ENCODE measurements at regions not wholly inside any gene's neighbourhood (a gene's known extent, or its start where the extent isn't known, plus 50 kb on each side); places are given as distances from the start of the nearest gene placed in this dataset.
A peak's percentile ranks its signal among the peaks of the same experiment; 100 is the strongest.

DNA sequence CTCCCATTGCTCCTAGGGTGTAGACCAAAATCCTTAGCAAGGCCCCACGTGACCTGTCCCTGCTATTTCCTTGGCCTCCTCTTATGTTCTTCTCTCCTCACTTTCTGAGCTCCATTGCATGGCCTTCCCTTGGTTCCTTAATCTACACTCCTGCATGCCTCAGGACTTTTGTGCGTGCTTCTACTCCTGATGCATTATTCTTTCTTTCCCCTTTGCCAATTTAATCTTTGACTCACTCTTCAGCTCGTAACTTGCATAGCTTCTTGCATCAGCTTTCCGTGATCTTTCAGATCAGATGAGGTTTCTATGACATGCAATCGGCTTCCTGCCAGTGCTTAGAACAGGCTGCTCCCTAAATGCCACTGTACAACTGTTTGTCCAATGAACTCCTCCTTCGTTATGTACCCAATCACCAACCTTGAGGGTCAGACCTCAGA, 261.6 kb upstream of the CADM1 start:
- ATAC-seq (ENCODE audit: low FRiP score in 2 of 2) (no peak), DNase-seq (no peak)
- Histone ChIP-seq H3K4me1 (no peaks in the 10 kb centered on the region), H3K9me3 (no peaks in the 10 kb centered on the region), H3K4me3 (no peak overlapping the region), H3K36me3 (no peaks in the 10 kb centered on the region), H3K27ac (no peak overlapping the region), H3K27me3 (no peaks in the 10 kb centered on the region)
- 73 to 83% methylated on average over 6 of the region's 6 CpGs for WGBS, 2 donors
- TF ChIP-seq, protein P1, sequence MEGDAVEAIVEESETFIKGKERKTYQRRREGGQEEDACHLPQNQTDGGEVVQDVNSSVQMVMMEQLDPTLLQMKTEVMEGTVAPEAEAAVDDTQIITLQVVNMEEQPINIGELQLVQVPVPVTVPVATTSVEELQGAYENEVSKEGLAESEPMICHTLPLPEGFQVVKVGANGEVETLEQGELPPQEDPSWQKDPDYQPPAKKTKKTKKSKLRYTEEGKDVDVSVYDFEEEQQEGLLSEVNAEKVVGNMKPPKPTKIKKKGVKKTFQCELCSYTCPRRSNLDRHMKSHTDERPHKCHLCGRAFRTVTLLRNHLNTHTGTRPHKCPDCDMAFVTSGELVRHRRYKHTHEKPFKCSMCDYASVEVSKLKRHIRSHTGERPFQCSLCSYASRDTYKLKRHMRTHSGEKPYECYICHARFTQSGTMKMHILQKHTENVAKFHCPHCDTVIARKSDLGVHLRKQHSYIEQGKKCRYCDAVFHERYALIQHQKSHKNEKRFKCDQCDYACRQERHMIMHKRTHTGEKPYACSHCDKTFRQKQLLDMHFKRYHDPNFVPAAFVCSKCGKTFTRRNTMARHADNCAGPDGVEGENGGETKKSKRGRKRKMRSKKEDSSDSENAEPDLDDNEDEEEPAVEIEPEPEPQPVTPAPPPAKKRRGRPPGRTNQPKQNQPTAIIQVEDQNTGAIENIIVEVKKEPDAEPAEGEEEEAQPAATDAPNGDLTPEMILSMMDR (IDR thresholded peaks at IDR 0.05): no peak
- no peak for TF ChIP-seq POLR2A (IDR thresholded peaks at IDR 0.05)
- no peak for TF ChIP-seq POLR2AphosphoS5 (IDR thresholded peaks at IDR 0.05)
- no peak for TF ChIP-seq EP300 (IDR thresholded peaks at IDR 0.05)

DNA sequence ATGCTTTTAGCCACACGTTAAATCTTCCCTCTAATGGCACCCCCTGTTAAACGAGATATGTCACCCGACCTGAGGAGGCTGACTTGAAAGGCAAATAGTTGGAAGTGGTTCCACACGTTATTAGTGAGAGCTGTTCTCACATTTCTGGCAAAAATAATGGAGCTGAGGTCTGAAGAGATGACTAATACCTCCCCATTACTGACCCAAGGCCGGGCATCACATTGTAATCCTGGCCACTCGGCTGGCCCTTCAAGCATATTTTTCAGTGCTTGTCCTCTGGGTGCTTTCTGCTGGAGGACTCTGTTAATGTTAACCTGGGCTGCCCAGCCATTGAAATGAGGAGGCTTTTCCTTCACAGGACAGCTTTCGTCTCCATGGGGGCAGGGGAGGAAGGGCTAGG, 260.0 kb upstream of the CADM1 start:
- Histone ChIP-seq H3K4me1 (peaks cover 0 to 13% (median 10%) of the 10 kb centered on the region in 4 donors), H3K36me3 (no peaks in the 10 kb centered on the region), H3K9me3 (no peaks in the 10 kb centered on the region), H3K27me3 (peaks cover 0 to 12% (median 6%) of the 10 kb centered on the region in 4 donors), H3K4me3 (no peak overlapping the region), H3K27ac (no peak overlapping the region)
- no peak for DNase-seq
- 54 to 57% methylated on average over 7 of the region's 7 CpGs for WGBS, 2 donors
- TF ChIP-seq, protein P1 (IDR thresholded peaks at IDR 0.05): no peak
- TF ChIP-seq POLR2AphosphoS5 (IDR thresholded peaks at IDR 0.05): no peak
- no peak for TF ChIP-seq POLR2A (IDR thresholded peaks at IDR 0.05)
- TF ChIP-seq EP300 (IDR thresholded peaks at IDR 0.05): no peak
- ATAC-seq (ENCODE audit: low FRiP score in 2 of 2): no peak

DNA sequence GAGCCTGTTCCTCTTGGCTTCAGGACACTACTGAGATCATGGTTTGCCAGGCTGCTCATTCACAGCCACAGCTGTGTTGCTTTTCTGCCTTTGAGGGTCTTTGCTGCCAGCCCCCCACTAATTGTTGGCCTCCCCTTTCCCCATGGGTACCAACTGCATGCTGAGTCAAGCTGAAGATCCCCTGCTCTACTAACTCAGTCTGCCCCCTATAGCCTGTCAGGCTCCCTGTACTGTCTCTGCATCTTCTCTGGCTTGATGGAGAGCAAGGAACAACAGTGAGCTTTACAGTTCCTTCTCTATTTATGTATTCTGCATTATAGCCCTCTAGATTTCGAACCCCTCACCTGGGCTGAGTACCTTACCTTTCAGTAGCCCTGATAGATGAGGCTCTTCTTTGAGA, 257.6 kb upstream of the CADM1 start:
- 89 to 90% methylated on average over 1 of the region's 1 CpG for WGBS, 2 donors
- H3K36me3 ChIP-seq: no peaks in the 10 kb centered on the region
- no peaks in the 10 kb centered on the region for H3K9me3 ChIP-seq
- no peak overlapping the region for H3K27ac ChIP-seq
- ATAC-seq (ENCODE audit: low FRiP score in 2 of 2) (no peak), DNase-seq (no peak)
- H3K4me3 ChIP-seq: no peak overlapping the region
- H3K4me1 ChIP-seq: peaks cover 0 to 13% (median 10%) of the 10 kb centered on the region in 4 donors
- TF ChIP-seq POLR2AphosphoS5 (IDR thresholded peaks at IDR 0.05) (no peak), POLR2A (IDR thresholded peaks at IDR 0.05) (no peak), EP300 (IDR thresholded peaks at IDR 0.05) (no peak)
- TF ChIP-seq, protein P1 (IDR thresholded peaks at IDR 0.05): no peak
- H3K27me3 ChIP-seq: peaks cover 0 to 13% (median 6%) of the 10 kb centered on the region in 4 donors

DNA sequence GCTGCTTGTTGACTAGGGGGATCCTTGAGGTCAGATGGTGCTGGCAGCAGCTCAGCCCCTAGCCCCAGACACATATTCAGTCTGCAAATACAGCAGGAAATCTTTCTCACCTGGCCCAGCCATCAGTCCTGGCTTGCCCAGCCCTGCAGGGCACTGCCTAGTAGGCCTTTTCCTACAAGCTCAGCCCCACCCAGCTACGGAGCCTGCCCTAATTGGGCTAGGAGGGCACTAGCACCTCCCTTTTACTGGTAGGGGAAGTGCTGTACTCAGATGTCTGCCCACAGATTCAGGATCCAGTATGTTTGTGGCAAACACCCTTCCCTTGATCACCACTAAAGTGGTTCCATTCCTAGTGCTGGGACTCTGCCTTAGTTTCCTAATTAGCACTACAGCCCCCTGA, 257.1 kb upstream of the CADM1 start:
- DNase-seq (peak in 1 of 2 donors; percentile 31), ATAC-seq (ENCODE audit: low FRiP score in 2 of 2) (peak; percentile 27 to 42)
- peaks cover 0 to 13% (median 10%) of the 10 kb centered on the region in 4 donors for H3K4me1 ChIP-seq
- TF ChIP-seq POLR2A (IDR thresholded peaks at IDR 0.05) (peak in 1 of 4 donors; percentile 32), POLR2AphosphoS5 (IDR thresholded peaks at IDR 0.05) (no peak)
- H3K4me3 ChIP-seq: no peak overlapping the region
- peaks cover 0 to 13% (median 6%) of the 10 kb centered on the region in 4 donors for H3K27me3 ChIP-seq
- H3K36me3 ChIP-seq: no peaks in the 10 kb centered on the region
- H3K9me3 ChIP-seq: no peaks in the 10 kb centered on the region
- WGBS, 2 donors: 75 to 100% methylated on average over 1 of the region's 1 CpG
- H3K27ac ChIP-seq: no peak overlapping the region

DNA sequence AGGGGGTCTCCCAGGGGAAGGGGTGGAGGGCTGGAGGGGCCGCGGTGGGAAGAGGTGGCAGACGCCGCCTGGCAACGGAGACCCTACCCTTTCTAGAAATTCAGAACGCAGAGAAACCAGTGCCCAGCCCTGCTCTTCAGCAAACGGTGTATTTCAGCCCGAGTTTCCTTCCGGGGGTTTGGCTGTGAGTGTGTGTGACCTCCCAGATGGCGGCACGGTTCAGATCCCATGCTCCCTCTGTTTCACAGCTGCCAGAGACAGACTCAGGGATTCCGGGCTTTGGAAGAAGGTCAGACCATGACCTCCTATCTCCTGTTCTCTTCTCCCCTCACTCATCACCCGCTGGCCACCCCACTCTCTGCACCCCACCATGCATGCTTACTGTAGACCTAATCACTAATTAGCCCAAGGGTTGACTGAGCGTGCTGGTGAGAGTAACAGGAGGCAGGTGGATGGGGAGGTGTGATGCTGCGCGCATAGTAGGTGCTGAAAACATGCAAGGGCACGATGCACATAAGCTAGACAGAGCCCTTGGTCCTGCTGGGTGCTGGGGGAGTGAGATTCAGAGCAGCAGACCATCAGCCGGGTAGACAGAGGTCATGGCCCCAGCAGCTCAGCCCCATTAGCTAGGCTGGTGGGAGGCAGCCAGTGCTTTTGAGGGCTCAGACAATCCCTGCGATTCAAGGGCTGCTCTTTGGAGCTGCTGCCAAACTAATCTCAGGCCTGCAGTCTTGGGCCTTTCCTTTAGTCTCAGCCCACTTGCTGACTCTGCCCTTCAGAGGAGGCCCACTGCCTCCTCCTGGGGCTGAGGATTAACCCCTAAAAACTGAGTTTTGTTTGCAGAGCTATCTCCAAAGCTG, 256.5 kb upstream of the CADM1 start:
- H3K4me3 ChIP-seq: peak overlapping the region in 3 of 4 donors; percentile 46 to 72 (median 63)
- ATAC-seq (ENCODE audit: low FRiP score in 2 of 2) (peak; percentile 4 to 31), DNase-seq (no peak)
- H3K27ac ChIP-seq: peak overlapping the region in 3 of 4 donors; percentile 41 to 70 (median 47)
- WGBS, 2 donors: 40 to 66% methylated on average over 9 to 19 of the region's 19 CpGs
- no peaks in the 10 kb centered on the region for H3K36me3 ChIP-seq
- H3K27me3 ChIP-seq: peaks cover 0 to 13% (median 6%) of the 10 kb centered on the region in 4 donors
- H3K4me1 ChIP-seq: peaks cover 0 to 13% (median 10%) of the 10 kb centered on the region in 4 donors
- no peaks in the 10 kb centered on the region for H3K9me3 ChIP-seq
- no peak for TF ChIP-seq POLR2A (IDR thresholded peaks at IDR 0.05)
- TF ChIP-seq, protein P1 (IDR thresholded peaks at IDR 0.05): no peak
- no peak for TF ChIP-seq EP300 (IDR thresholded peaks at IDR 0.05)
- no peak for TF ChIP-seq POLR2AphosphoS5 (IDR thresholded peaks at IDR 0.05)
